HuH-7 (cell line): ENCODE measurements at regions not wholly inside any gene's neighbourhood (a gene's known extent, or its start where the extent isn't known, plus 50 kb on each side); places are given as distances from the start of the nearest gene placed in this dataset.

Experiments used
- DNase-seq: peaks from one replicate; pipeline ENCODE4 v3.0.0; 2011; ENCODE audit warnings: low spot score

- no peak for DNase-seq
Observed at GRCh38 chr2:76318848-76319360, 608.2 kb upstream of the GCFC2 start.

GRCh38 chr2:76316691-76317090 is 606.0 kb upstream of the GCFC2 start:
- no peak for DNase-seq

GRCh38 chr2:76314271-76315020 is 603.7 kb upstream of the GCFC2 start:
- no peak for DNase-seq

- DNase-seq, result no peak
Observed at GRCh38 chr2:76312236-76312635, 601.5 kb upstream of the GCFC2 start.

GRCh38 chr2:76311728-76312127 is 601.0 kb upstream of the GCFC2 start:
- no peak for DNase-seq

- no peak for DNase-seq
Observed at GRCh38 chr2:76310894-76311633, 600.3 kb upstream of the GCFC2 start.

- no peak for DNase-seq
Observed at GRCh38 chr2:76307495-76307894, 596.8 kb upstream of the GCFC2 start.

GRCh38 chr2:76298041-76298440 is 587.3 kb upstream of the GCFC2 start:
- no peak for DNase-seq

GRCh38 chr2:76296438-76296837 is 585.7 kb upstream of the GCFC2 start:
- no peak for DNase-seq

GRCh38 chr2:76295762-76296161 is 585.0 kb upstream of the GCFC2 start:
- DNase-seq, result no peak

GRCh38 chr2:76288598-76288997 is 577.9 kb upstream of the GCFC2 start:
- DNase-seq, result no peak

GRCh38 chr2:76288146-76288545 is 577.4 kb upstream of the GCFC2 start:
- no peak for DNase-seq

GRCh38 chr2:76283350-76283749 is 572.6 kb upstream of the GCFC2 start:
- no peak for DNase-seq

GRCh38 chr2:76281156-76281841 is 570.6 kb upstream of the GCFC2 start:
- DNase-seq, result no peak

GRCh38 chr2:76280686-76281085 is 570.0 kb upstream of the GCFC2 start:
- DNase-seq, result no peak

GRCh38 chr2:76279142-76279541 is 568.4 kb upstream of the GCFC2 start:
- DNase-seq, result no peak

- no peak for DNase-seq
Observed at GRCh38 chr2:76275788-76276187, 565.1 kb upstream of the GCFC2 start.

- DNase-seq, result no peak
Observed at GRCh38 chr2:76274676-76275075, 564.0 kb upstream of the GCFC2 start.

- DNase-seq, result no peak
Observed at GRCh38 chr2:76274160-76274559, 563.4 kb upstream of the GCFC2 start.

GRCh38 chr2:76270096-76270710 is 559.5 kb upstream of the GCFC2 start:
- no peak for DNase-seq

- no peak for DNase-seq
Observed at GRCh38 chr2:76268902-76269620, 558.3 kb upstream of the GCFC2 start.

GRCh38 chr2:76268484-76268883 is 557.8 kb upstream of the GCFC2 start:
- DNase-seq, result no peak
